H9 (cell line): ENCODE measurements at regions not wholly inside any gene's neighbourhood (a gene's known extent, or its start where the extent isn't known, plus 50 kb on each side); places are given as distances from the start of the nearest gene placed in this dataset.

Experiments used
- DNase-seq: peaks from one replicate; pipeline ENCODE4 v3.0.0-alpha.2; 2017
- H2AFZ ChIP-seq: one replicate; pipeline ENCODE4 v1.6.1; 2013; ENCODE audit warnings: mild to moderate bottlenecking, low read length, control low read depth, moderate library complexity
- H2AK5ac ChIP-seq: 2 replicates; pipeline ENCODE4 v1.6.1; 2013; ENCODE audit warnings: low read length, control low read depth, mixed read lengths; ENCODE audit not compliant: insufficient read length
- H2BK120ac ChIP-seq: one replicate; pipeline ENCODE4 v1.6.1; 2013; ENCODE audit warnings: low read depth, mild to moderate bottlenecking, low read length, control low read depth, inconsistent platforms; ENCODE audit not compliant: poor library complexity, severe bottlenecking
- H2BK12ac ChIP-seq: 2 replicates; pipeline ENCODE4 v1.6.1; 2013; ENCODE audit warnings: low read length, control low read depth, mixed read lengths, low read depth; ENCODE audit not compliant: insufficient read length
- H2BK15ac ChIP-seq: 2 replicates; pipeline ENCODE4 v1.6.1; 2013; ENCODE audit warnings: low read depth, low read length, control low read depth
- H2BK20ac ChIP-seq: one replicate; pipeline ENCODE4 v1.6.1; 2013; ENCODE audit warnings: low read depth, mild to moderate bottlenecking, low read length, control low read depth, inconsistent platforms; ENCODE audit not compliant: poor library complexity, severe bottlenecking
- H2BK5ac ChIP-seq: 2 replicates; pipeline ENCODE4 v1.6.1; 2013; ENCODE audit warnings: low read length, control low read depth, mixed read lengths; ENCODE audit not compliant: insufficient read length
- H3K14ac ChIP-seq: 2 replicates; pipeline ENCODE4 v1.6.1; 2013; ENCODE audit warnings: low read length, control low read depth; ENCODE audit not compliant: insufficient read depth
- H3K18ac ChIP-seq: 2 replicates; pipeline ENCODE4 v1.6.1; 2013; ENCODE audit warnings: low read depth, mild to moderate bottlenecking, mixed read lengths, low read length, control low read depth; ENCODE audit not compliant: insufficient read length
- H3K23ac ChIP-seq: 2 replicates; pipeline ENCODE4 v1.6.1; 2013; ENCODE audit warnings: low read length, control low read depth, mixed read lengths, low read depth; ENCODE audit not compliant: insufficient read length
- H3K23me2 ChIP-seq: 2 replicates; pipeline ENCODE4 v1.6.1; 2013; ENCODE audit warnings: low read depth, mild to moderate bottlenecking, mixed read lengths, low read length, control low read depth; ENCODE audit not compliant: insufficient read length, poor library complexity, severe bottlenecking
- H3K27ac ChIP-seq: 2 replicates; pipeline ENCODE4 v1.5.1; 2013; ENCODE audit warnings: low read length, control low read depth, mixed read lengths, low read depth; ENCODE audit not compliant: insufficient read length
- H3K27me3 ChIP-seq: 2 replicates; pipeline ENCODE4 v1.6.1; 2013; ENCODE audit warnings: low read length, control low read depth, inconsistent platforms; ENCODE audit not compliant: insufficient read depth
- H3K4ac ChIP-seq: 2 replicates; pipeline ENCODE4 v1.6.1; 2013; ENCODE audit warnings: low read depth, mild to moderate bottlenecking, control low read depth, inconsistent platforms, low read length, moderate library complexity
- H3K4me1 ChIP-seq: 2 replicates; pipeline ENCODE4 v1.6.1; 2013; ENCODE audit warnings: low read length, control low read depth, inconsistent platforms; ENCODE audit not compliant: insufficient read depth
- H3K4me2 ChIP-seq: 2 replicates; pipeline ENCODE4 v1.6.1; 2013; ENCODE audit warnings: low read length, control low read depth, mixed read lengths; ENCODE audit not compliant: insufficient read length, insufficient read depth
- H3K56ac ChIP-seq: 2 replicates; pipeline ENCODE4 v1.6.1; 2013; ENCODE audit warnings: low read depth, mild to moderate bottlenecking, mixed read lengths, low read length, control low read depth; ENCODE audit not compliant: insufficient read length
- H3K79me1 ChIP-seq: 2 replicates; pipeline ENCODE4 v1.6.1; 2013; ENCODE audit warnings: low read depth, mild to moderate bottlenecking, moderate library complexity, low read length, control low read depth, inconsistent platforms; ENCODE audit not compliant: insufficient read depth, poor library complexity, severe bottlenecking
- H3K79me2 ChIP-seq: 2 replicates; pipeline ENCODE4 v1.6.1; 2013; ENCODE audit warnings: low read length, control low read depth, inconsistent platforms; ENCODE audit not compliant: insufficient read depth
- H3K9ac ChIP-seq: 2 replicates; pipeline ENCODE4 v1.6.1; 2013; ENCODE audit warnings: low read length, control low read depth, mixed read lengths; ENCODE audit not compliant: insufficient read length; ENCODE audit errors: extremely low read depth
- H3K9me3 ChIP-seq: one replicate; pipeline ENCODE4 v1.6.1; 2013; ENCODE audit warnings: low read depth, low read length, inconsistent platforms; ENCODE audit not compliant: control insufficient read depth
- H3T11ph ChIP-seq: one replicate; pipeline ENCODE4 v1.6.1; 2013; ENCODE audit warnings: mild to moderate bottlenecking, low read length, control low read depth, inconsistent platforms
- H4K20me1 ChIP-seq: one replicate; pipeline ENCODE4 v1.6.1; 2013; ENCODE audit not compliant: control insufficient read depth, insufficient read length, insufficient read depth
- H4K5ac ChIP-seq: 2 replicates; pipeline ENCODE4 v1.6.1; 2013; ENCODE audit warnings: low read depth, mild to moderate bottlenecking, mixed read lengths, low read length, control low read depth; ENCODE audit not compliant: insufficient read length
- H4K8ac ChIP-seq: replicated peaks from 2 replicates; pipeline ENCODE4 v1.6.1; 2013; ENCODE audit warnings: low read length, control low read depth, mixed read lengths, low read depth; ENCODE audit not compliant: insufficient read length
- H4K91ac ChIP-seq: 2 replicates; pipeline ENCODE4 v1.6.1; 2013; ENCODE audit warnings: low read depth, mild to moderate bottlenecking, moderate library complexity, mixed read lengths, low read length, control low read depth; ENCODE audit not compliant: insufficient read length
- H3K27ac Mint-ChIP-seq, 3 experiments: 2 replicates in 2 of 3; 3 replicates in 1 of 3; pipeline ENCODE4 v1.8.0; 2020 to 2021; ENCODE audit warnings: mixed read lengths in 3 of 3, mild to moderate bottlenecking in 1 of 3, moderate library complexity in 1 of 3
- H3K27me3 Mint-ChIP-seq: 2 replicates; pipeline ENCODE4 v1.8.0; 2021; ENCODE audit warnings: low read depth, mild to moderate bottlenecking, moderate library complexity, mixed read lengths
- H3K36me3 Mint-ChIP-seq, 3 experiments: 2 replicates in 2 of 3; 3 replicates in 1 of 3; pipeline ENCODE4 v1.8.0; 2020 to 2021; ENCODE audit warnings: low read depth in 3 of 3, mixed read lengths in 3 of 3; ENCODE audit not compliant: insufficient read depth in 1 of 3
- H3K4me1 Mint-ChIP-seq, 2 experiments: 2 replicates each; pipeline ENCODE4 v1.8.0; 2020; ENCODE audit warnings: mixed read lengths in 2 of 2
- H3K4me3 Mint-ChIP-seq, 2 experiments: 2 replicates in 1 of 2; 3 replicates in 1 of 2; pipeline ENCODE4 v1.8.0; 2020 to 2021; ENCODE audit warnings: mild to moderate bottlenecking in 2 of 2, mixed read lengths in 2 of 2, moderate library complexity in 1 of 2
- H3K9me3 Mint-ChIP-seq, 2 experiments: 2 replicates in 1 of 2; 3 replicates in 1 of 2; pipeline ENCODE4 v1.8.0; 2020; ENCODE audit warnings: mild to moderate bottlenecking in 2 of 2, mixed read lengths in 2 of 2, moderate library complexity in 1 of 2
- CTCF ChIP-seq: fragments of 200-600 bp; sonication (generic); conservative IDR thresholded peaks from 3 replicates; pipeline ENCODE4 v1.8.0; 2021; ENCODE audit warnings: antibody characterized with exemption, mild to moderate bottlenecking
- WGBS: extraction: QIAGEN DNeasy Blood & Tissue Kit; methylation state at CpG from one replicate; pipeline ENCODE4 v1.1.7; 2013; ENCODE audit warnings: missing lambda C conversion rate, low lambda C conversion rate, mixed read lengths; ENCODE audit not compliant: insufficient read length; ENCODE audit errors: extremely low coverage; 5-methylcytosine and 5-hydroxymethylcytosine counted together

- DNase-seq: no peak
- no peak overlapping the region for H4K8ac ChIP-seq
- H2BK5ac ChIP-seq: no peak overlapping the region
- no peaks in the 10 kb centered on the region for H3K79me1 ChIP-seq
- H3K18ac ChIP-seq: no peak overlapping the region
- H3K4me1 Mint-ChIP-seq: no peaks in the 10 kb centered on the region
- H3K27me3 ChIP-seq: no peaks in the 10 kb centered on the region
- no peak overlapping the region for H2BK120ac ChIP-seq
- H3K9me3 Mint-ChIP-seq: peaks cover 0 to 2% of the 10 kb centered on the region in 2 experiments; a peak in 1 of 5 replicates
- no peak overlapping the region for H3K27ac ChIP-seq
- no peak overlapping the region for H2AFZ ChIP-seq
- H2AK5ac ChIP-seq: no peak overlapping the region
- no peak overlapping the region for H3K4me2 ChIP-seq
- H3K14ac ChIP-seq: no peak overlapping the region
- H3T11ph ChIP-seq: no peak overlapping the region
- no peak overlapping the region for H3K4me3 Mint-ChIP-seq
- no peaks in the 10 kb centered on the region for H3K4me1 ChIP-seq
- no peak overlapping the region for H4K5ac ChIP-seq
- no peak overlapping the region for H3K4ac ChIP-seq
- no peak overlapping the region for H4K91ac ChIP-seq
- no peak for TF ChIP-seq CTCF
- H3K27me3 Mint-ChIP-seq: no peaks in the 10 kb centered on the region
- H3K23ac ChIP-seq: no peak overlapping the region
- no peak overlapping the region for H2BK20ac ChIP-seq
- H3K27ac Mint-ChIP-seq: no peak overlapping the region
- H2BK15ac ChIP-seq: no peak overlapping the region
- H4K20me1 ChIP-seq: no peaks in the 10 kb centered on the region
- H3K36me3 Mint-ChIP-seq: no peaks in the 10 kb centered on the region
- no peak overlapping the region for H3K9ac ChIP-seq
- H3K23me2 ChIP-seq: no peaks in the 10 kb centered on the region
- no peaks in the 10 kb centered on the region for H3K9me3 ChIP-seq
- H2BK12ac ChIP-seq: no peak overlapping the region
- WGBS: no CpG with 5 or more reads among the region's 2 CpGs
- no peaks in the 10 kb centered on the region for H3K79me2 ChIP-seq
- H3K56ac ChIP-seq: no peak overlapping the region
These were observed 351.7 kb upstream of the ANKRD30A start for GRCh38 chr10:36773652-36774051.
